NCI-H2029 (cell line): ENCODE measurements at regions not wholly inside any gene's neighbourhood (a gene's known extent, or its start where the extent isn't known, plus 50 kb on each side); places are given as distances from the start of the nearest gene placed in this dataset.
"Not testable (repeated sequence)": the region's sequence is repeated elsewhere in the genome, so short reads cannot be mapped to it uniquely, and the experiment has no call there.

Experiments
- DNase-seq: peaks from one replicate; lab custom pipeline; 2025; lab: John Stamatoyannopoulos, UW

DNA sequence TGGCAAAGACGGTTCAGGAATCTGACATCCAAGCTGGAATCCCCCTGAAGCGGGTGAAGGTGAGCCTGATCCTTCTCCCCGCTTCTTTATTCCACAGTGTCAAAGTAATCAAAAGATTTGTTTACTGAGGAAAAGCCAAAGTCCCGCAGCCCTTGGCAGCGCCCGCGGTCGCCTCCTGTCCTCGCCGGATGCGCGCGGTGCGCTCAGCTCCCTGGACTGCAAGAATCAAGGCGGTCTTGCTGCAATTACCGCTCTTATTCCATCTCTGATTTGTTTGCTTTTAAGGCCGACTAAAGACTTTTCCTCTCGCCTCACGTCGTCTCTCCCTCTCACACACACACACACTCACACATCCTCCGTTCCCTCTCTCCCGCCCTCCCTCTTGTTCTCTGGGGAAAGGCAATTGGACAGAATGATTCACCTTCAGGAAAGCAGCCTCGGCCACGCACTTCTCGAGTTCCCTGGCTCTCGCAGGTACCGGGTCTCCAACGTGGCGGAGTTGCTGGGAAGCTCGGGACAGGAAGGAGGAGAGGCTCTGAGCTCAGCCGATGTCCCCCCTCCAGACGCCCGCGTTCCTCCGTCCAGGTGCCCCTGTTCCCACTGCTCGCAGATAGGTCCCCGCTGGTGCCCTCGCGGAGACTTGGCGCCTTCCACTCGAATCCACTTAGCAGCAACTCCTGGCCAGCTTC lies 68.6 kb upstream of the USP15 start:
- no peak for DNase-seq

DNA sequence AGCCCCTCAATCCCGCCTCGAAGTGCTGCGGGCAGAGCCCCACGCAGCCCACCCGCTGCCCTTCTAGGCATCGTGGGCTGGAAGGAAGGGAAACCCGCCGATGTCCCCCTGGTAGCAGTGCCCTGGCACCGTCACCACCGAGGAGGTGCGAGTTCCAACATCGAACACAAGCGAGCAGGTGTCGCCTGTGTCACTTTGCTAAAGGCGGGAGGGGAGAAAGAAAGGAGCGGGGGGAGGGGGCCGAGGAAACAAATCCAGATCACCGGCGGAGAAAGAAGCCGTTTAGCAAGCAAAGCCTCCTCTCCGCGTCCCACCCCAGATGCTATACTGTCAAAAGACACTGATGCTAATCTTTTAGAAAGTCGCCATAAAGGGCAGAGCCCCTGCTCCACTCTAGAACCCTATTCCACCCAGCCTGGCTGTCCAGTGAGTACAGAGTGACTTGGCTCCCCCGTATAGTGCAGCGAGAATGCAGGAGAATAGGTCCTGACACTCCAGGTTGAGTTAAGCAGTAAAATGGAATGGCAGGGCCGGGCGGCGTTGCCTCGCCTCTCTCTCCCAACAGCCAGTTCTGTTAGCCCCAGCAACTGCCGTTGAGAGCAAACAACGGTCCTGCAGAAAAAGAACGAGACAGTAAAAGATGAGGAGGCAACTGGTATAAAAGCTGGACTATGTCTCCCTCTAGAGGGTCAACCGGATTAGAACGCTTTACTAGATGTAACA lies 67.9 kb upstream of the USP15 start:
- DNase-seq, result peak; percentile 79

DNA sequence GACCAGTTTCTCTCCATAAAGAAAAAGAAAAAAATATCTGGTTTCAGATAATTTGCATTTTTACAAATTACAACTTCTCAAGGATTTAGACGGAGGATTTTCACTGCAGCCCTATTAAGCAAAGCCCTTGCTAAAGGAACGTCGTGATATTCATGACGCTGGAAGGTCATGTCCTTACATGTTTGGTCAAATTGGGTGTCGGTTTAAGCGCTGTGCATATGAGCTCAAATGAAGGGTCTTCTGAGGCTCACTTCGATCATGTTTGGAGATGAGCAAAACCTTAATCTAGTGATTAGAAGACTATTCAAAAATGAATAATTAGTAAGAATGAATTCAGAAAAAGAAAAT lies 67.3 kb upstream of the USP15 start:
- no peak for DNase-seq

DNA sequence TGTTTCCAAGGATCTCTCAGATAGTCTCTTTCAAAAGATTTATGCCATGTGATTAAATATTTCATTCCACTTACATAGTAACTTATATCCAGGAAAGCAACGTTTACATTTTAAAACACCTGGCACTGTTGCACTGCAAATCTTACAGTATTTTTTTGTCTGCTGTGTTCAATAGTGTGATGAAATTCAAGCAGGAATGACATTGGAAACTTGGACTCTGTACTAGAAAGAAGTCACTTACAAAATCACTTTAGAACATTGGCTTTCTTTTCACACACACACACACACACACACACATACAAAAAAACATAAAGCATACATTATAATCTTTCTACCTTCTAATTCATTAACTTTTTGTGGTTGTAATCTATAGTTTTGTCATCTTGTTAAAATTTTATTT lies 66.2 kb upstream of the USP15 start:
- no peak for DNase-seq

DNA sequence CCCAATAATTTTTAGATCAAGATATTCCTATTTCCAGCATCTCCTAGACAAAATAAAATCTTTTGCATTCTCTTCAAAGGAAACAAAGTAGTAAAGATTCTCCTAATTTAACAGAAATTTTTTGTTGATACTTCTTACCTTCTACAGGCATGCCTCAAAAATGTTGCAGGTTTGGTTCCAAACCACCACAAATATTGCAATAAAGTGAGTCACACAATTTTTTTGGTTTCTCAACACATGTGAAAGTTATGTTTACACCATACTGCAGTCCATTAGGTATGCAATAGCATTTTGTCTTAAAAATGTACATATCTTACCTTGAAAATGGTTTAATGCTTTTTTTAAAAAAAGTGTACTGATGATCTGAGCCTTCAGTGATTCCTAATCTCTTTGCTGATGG lies 65.6 kb upstream of the USP15 start:
- no peak for DNase-seq

DNA sequence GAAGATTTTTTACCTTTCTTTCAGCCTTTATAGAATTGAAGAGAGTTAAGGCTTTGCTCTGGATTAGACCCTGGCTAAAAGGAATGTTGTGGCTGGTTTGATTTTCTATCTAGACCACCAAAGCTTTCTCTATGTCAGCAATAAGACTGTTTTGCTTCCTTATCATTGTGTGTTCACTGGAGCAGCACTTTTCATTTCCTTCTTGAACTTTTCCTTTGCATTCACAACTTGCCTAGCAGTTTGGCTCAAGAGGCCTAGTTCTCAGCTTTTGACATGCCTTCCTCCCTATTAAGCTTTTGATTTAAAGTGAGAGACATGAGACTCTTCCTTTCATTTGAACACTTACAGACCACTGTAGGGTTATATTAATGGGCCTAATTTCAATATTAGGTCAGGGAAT lies 64.1 kb upstream of the USP15 start:
- no peak for DNase-seq

DNA sequence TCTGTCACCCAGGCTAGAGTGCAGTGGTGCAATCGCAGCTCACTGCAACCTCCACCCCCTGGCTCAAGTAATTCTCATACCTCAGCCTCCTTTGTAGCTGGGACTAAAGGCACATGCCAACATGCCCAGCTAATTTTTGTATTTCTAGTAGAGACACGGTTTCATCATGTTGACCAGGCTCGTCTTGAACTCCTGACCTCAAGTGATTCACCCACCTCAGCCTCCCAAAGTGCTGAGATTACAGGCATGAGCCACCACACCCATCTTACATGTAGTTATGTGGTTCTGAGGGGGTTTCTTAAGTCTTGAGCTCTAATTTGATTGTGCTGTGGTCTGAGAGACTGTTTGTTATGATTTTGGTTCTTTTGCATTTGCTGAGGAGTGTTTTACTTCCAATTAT lies 57.3 kb upstream of the USP15 start:
- not testable (repeated sequence) for DNase-seq

DNA sequence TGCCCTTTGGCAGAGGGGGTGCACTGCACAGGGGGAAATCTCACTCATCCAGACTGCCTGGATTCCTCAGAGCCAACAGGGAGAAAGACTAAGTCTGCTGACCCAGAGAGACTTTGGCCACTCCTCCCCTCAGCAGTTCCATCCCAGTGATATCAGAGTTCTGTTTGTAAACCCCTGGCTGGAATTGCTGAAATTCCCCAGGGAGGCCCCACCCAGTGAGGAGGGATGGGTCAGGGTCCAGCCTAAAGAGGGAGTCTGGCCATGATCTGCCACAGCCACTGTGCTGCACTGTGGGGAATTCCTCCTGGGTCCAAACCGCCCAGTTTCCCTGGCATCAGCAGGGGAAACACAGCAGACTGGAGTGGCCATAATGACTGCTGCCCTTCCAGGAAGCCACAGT lies 54.9 kb upstream of the USP15 start:
- DNase-seq, result no peak

DNA sequence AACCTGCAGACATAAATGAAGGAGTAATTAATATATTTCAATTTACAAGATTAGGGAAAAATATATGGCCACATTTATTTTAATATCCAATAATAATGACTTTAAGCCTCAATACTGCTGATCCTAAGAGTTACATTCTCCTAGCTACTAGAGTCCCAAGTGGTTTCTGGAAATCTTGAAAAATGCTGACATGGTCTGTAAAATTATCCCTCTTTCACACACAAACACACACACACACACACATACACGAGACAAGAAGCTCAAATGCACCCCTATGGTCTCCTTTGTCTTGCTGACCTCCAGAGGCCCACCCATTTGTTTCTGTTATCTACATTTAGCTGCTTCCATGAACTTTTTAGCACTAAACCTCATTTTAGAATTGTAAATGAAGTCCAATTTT lies 53.0 kb upstream of the USP15 start:
- DNase-seq, result no peak
